ENCODE measurements at regions not wholly inside any gene's neighbourhood (a gene's known extent, or its start where the extent isn't known, plus 50 kb on each side); places are given as distances from the start of the nearest gene placed in this dataset.
"Not testable (repeated sequence)": the region's sequence is repeated elsewhere in the genome, so short reads cannot be mapped to it uniquely, and the experiment has no call there.

DNA sequence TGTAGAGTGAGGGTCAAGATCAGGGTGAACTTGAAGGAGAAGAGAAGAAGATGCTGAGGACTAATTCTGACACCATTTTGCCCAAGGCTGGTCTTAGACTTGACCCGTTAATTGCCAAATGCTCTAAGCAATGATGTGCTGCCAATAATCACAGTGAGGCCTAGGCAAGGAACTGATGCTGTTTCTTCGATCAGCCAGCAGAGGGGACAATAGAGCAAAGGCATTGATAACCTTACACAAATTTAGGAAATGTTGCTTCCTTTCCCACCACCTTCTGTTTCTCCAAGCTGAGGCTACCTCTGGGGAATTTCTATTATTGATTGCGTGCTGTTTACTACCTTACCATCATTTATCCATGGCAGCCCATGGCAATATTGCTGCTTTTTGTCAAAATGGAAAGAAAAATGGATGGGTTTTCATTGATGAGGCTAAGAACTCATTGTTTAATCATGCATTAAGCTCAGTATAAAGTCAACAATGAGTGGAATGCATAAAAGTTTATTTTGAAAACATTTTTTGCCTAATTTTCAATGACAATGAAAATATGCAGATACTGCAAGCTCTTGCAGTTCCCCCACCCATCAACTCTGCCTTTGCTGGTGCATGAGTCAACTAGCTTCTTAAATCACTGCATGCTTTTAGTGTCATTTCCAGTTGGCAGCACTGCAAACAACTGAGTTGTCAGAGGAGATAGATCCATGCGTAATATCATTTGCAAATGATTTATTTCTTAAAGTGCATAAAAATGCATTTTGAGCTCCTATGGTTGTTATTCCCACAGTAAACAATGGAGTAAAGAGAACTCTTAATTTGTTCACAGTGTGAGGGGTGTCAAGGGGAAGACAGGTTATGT, 116.4 kb upstream of the NYAP2 start:
- no peaks in the 10 kb centered on the region for H3K9me3 Mint-ChIP-seq
- no peaks in the 10 kb centered on the region for H3K36me3 Mint-ChIP-seq
- H3K27me3 Mint-ChIP-seq, result peaks cover 5% of the 10 kb centered on the region
- peak; percentile 29 for DNase-seq
- CTCF ChIA-PET, result interaction anchor here (0.7 to 3.2 kb wide), 11 partner anchors 9 to 378 kb away, joined by 3 to 45 read pairs (median 4); no protein-coding TSS in a partner anchor
- H3K4me3 Mint-ChIP-seq, result no peak overlapping the region
- no peak overlapping the region for H3K27ac Mint-ChIP-seq
- no peaks in the 10 kb centered on the region for H3K4me1 Mint-ChIP-seq

DNA sequence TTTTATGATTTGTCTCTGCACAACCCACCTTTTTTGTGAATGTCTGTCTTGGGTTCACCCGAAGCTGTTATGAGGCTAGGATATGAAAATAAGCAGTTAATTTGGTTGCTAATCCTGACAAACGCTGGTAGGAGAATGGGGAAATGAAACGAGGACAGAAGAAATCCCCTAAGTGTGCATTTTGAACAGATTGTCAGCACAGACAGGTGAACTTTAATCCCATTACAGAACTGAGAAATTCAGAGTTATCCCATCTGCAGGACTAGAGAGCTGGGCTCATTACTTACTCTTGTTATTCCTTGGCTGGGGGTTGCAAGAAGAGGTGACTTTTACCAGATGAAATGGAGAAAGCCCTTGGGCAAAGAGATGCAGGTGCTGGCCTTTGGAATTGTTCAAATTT, 123.3 kb upstream of the NYAP2 start:
- no peaks in the 10 kb centered on the region for H3K27me3 Mint-ChIP-seq
- H3K27ac Mint-ChIP-seq, result no peak overlapping the region

DNA sequence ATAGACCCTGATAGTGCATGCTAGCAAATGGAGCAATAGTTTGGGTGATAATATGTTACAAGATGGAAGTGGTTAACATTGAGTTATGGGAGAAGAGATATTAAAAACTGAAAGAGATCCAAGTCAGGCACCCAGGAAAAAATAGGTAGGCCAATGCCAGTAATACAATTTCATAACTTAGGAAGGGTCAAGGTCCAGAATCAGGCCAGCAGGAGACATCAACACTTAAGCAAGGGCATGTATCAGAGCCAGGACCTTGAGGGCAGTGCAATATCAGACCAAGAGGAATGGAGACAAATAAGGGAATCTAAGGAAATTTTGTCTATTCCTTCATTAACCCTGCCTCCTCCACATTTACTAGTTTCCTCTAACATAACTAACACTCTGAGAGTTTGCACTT, 124.1 kb upstream of the NYAP2 start:
- Mint-ChIP-seq H3K9me3 (no peaks in the 10 kb centered on the region), H3K4me1 (no peaks in the 10 kb centered on the region), H3K27me3 (no peaks in the 10 kb centered on the region), H3K27ac (no peak overlapping the region), H3K4me3 (no peak overlapping the region), H3K36me3 (no peaks in the 10 kb centered on the region)
- CTCF ChIA-PET, result no interaction called here
- DNase-seq, result no peak

More for the DNA sequence above, 123.3 kb upstream of the NYAP2 start:
- Mint-ChIP-seq H3K4me3 (no peak overlapping the region), H3K4me1 (no peaks in the 10 kb centered on the region), H3K9me3 (no peaks in the 10 kb centered on the region), H3K36me3 (no peaks in the 10 kb centered on the region)
- no peak for DNase-seq
- CTCF ChIA-PET, result no interaction called here

DNA sequence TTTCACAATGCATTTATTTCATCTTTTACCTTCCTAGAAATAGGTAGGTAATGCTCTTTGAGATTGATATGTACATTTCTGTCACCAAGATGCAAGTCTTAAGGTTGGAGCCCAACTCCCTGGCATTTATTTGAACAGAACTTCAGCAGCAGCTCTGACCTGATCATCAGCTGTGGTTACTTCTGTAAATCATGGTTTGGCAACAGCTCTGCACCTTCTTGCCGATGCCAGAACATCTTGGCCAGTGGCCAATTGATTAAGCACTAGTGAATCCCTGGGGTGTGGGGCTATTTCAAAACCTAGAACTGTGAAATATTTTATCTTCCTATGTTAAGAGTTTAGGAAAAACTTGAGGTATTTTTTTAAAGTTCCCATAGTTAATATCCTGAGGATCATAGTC, 124.8 kb upstream of the NYAP2 start:
- no peaks in the 10 kb centered on the region for H3K36me3 Mint-ChIP-seq
- no peaks in the 10 kb centered on the region for H3K9me3 Mint-ChIP-seq
- H3K27ac Mint-ChIP-seq, result no peak overlapping the region
- CTCF ChIA-PET, result interaction anchor here (1.3 kb wide), 1 partner anchor 8 kb away, joined by 4 read pairs; no protein-coding TSS in a partner anchor
- no peak for DNase-seq
- no peak overlapping the region for H3K4me3 Mint-ChIP-seq
- H3K27me3 Mint-ChIP-seq, result no peaks in the 10 kb centered on the region
- H3K4me1 Mint-ChIP-seq, result no peaks in the 10 kb centered on the region

DNA sequence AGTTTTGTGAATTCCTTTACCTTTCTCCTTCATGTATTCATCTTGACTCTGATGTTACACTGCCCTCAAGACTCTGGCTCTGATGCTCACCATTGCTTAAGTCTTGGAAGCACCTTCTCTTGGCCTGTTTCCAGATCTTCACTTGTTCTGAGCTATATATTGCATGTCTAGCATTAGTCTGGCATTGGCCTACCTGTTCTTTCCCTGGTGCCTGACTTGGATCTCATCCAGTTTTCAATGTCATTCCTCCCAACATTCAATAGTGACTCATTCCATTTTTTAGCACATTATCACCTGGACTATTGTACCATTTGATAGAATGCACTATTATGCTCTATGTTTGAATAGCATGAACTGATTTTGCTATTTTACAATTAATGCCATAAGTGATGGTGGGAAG, 127.3 kb upstream of the NYAP2 start:
- no peaks in the 10 kb centered on the region for H3K4me1 Mint-ChIP-seq
- no peaks in the 10 kb centered on the region for H3K27me3 Mint-ChIP-seq
- no peaks in the 10 kb centered on the region for H3K9me3 Mint-ChIP-seq
- CTCF ChIA-PET, result interaction anchor here (1.6 kb wide), 1 partner anchor 10 kb away, joined by 4 read pairs; no protein-coding TSS in a partner anchor
- no peak overlapping the region for H3K27ac Mint-ChIP-seq
- H3K4me3 Mint-ChIP-seq, result no peak overlapping the region
- H3K36me3 Mint-ChIP-seq, result no peaks in the 10 kb centered on the region
- DNase-seq, result no peak

DNA sequence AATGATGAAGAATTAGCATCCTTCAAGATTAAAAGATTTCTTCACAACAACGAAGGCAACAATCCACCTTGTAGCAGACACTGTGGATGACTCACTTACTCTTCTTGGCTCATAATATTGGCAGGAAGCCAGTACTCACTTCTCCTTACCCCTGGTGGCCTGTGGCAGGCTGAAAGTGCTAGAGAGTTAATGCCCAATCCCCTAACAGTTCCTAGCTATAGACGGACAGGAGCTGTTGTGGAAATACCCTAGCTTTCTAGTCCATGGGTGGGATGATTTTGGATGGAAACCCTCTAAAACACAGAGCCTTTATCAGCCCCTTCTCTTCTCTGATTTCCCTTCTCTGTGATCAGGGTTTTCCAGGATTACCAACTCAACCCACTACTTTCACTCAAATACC, 128.6 kb upstream of the NYAP2 start:
- H3K4me3 Mint-ChIP-seq, result no peak overlapping the region
- no peaks in the 10 kb centered on the region for H3K4me1 Mint-ChIP-seq
- H3K27me3 Mint-ChIP-seq, result no peaks in the 10 kb centered on the region
- DNase-seq, result no peak
- H3K9me3 Mint-ChIP-seq, result no peaks in the 10 kb centered on the region
- no peaks in the 10 kb centered on the region for H3K36me3 Mint-ChIP-seq
- CTCF ChIA-PET, result interaction anchor here (0.5 kb wide), 1 partner anchor 147 kb away, joined by 5 read pairs; no protein-coding TSS in a partner anchor
- no peak overlapping the region for H3K27ac Mint-ChIP-seq

DNA sequence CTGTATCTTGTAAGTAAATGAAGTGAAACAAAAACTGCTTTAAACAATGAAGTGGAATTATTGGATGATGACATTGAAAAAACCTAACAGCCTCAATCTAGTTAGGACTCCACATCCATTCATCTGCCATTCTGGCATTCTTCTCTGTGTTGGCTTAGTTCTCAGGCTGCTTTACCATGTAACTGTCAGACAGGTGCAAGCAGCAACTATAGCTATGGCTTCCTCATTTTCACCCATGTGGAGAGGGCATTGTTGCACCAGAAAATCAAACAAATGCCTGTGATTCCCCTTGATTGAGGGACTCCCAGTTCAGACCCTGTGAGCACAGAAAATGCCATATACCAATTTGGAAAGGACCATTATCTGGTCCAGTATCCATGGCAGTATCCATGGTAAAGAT, 129.5 kb upstream of the NYAP2 start:
- no peak overlapping the region for H3K27ac Mint-ChIP-seq
- no peak for DNase-seq
- peaks cover 2% of the 10 kb centered on the region for H3K9me3 Mint-ChIP-seq
- H3K27me3 Mint-ChIP-seq, result no peaks in the 10 kb centered on the region
- no peak overlapping the region for H3K4me3 Mint-ChIP-seq
- no peaks in the 10 kb centered on the region for H3K4me1 Mint-ChIP-seq
- CTCF ChIA-PET, result no interaction called here
- H3K36me3 Mint-ChIP-seq, result no peaks in the 10 kb centered on the region

DNA sequence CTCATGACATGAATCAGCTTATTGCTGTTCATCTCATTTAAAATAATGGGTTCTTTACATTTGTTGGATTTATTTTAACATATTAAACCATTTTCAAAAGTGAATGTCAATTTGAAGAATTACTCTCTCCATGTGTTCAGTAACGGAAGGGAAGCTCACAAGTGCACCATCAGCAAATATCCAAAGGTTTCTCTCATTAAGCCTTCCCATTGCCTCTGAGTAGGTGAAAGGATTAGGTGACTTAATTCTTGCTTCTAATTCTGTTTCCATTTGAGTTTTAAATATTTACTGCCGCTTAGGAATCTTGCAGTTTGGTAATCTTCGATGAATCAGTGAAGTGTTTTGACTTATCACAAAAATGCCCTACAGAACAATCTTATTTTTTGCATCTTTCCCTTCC, 145.1 kb upstream of the NYAP2 start:
- H3K27me3 Mint-ChIP-seq, result peaks cover 4% of the 10 kb centered on the region
- DNase-seq, result no peak
- H3K27ac Mint-ChIP-seq, result no peak overlapping the region
- no peaks in the 10 kb centered on the region for H3K4me1 Mint-ChIP-seq
- no peaks in the 10 kb centered on the region for H3K36me3 Mint-ChIP-seq
- H3K4me3 Mint-ChIP-seq, result no peak overlapping the region
- H3K9me3 Mint-ChIP-seq, result no peaks in the 10 kb centered on the region
- CTCF ChIA-PET, result interaction anchor here (2.2 kb wide), 1 partner anchor 29 kb away, joined by 7 read pairs; no protein-coding TSS in a partner anchor

DNA sequence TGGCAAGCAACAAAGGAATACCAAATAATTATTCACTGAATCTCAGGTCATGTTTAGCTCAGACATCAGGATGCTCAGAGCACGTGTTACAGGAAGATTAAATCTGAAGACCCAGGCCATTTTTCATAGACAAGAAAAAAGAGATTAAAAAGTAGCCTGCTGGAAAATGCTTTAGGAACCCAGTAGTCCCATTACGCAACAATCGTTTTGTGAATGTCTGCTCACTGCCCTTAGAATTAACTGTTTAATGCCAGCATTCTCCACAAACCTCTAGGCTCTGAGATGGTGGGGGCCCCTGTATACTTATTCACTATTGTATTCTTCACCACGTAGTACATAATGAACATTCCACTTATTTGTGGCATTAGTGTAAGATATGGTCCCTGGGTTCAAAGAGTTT, 154.6 kb upstream of the NYAP2 start:
- H3K4me3 Mint-ChIP-seq, result no peak overlapping the region
- DNase-seq, result no peak
- H3K4me1 Mint-ChIP-seq, result no peaks in the 10 kb centered on the region
- no peaks in the 10 kb centered on the region for H3K36me3 Mint-ChIP-seq
- H3K27ac Mint-ChIP-seq, result no peak overlapping the region
- no peaks in the 10 kb centered on the region for H3K27me3 Mint-ChIP-seq
- CTCF ChIA-PET, result no interaction called here
- no peaks in the 10 kb centered on the region for H3K9me3 Mint-ChIP-seq

DNA sequence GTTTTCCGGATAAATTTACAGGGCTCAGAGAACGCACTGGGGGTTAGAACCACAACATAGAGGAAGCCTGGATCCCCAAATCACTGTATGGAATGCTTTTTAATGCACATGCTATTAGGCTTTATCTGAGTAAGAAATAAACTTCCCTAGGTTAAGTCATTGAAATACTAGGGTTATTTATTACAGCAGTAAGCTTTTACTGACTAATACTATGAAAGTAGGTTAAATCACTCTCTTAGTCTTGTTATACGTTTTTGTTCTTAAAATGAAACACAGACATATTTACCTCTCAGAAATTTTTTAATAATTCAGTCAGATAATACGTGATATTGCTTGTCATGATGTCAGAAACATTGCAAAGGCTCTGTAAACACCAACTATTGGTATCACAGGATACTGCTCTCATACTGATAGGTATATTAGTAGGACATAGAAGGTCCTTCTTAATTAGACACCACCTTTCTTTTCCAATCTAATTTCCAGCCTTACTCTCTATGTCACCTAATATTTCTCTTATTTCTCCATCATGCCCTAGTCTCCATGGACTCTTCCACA, 162.7 kb upstream of the NYAP2 start:
- no peaks in the 10 kb centered on the region for H3K36me3 Mint-ChIP-seq
- no peaks in the 10 kb centered on the region for H3K4me1 Mint-ChIP-seq
- CTCF ChIA-PET, result no interaction called here
- no peak overlapping the region for H3K27ac Mint-ChIP-seq
- H3K27me3 Mint-ChIP-seq, result no peaks in the 10 kb centered on the region
- no peak for DNase-seq
- H3K4me3 Mint-ChIP-seq, result no peak overlapping the region
- H3K9me3 Mint-ChIP-seq, result no peaks in the 10 kb centered on the region

DNA sequence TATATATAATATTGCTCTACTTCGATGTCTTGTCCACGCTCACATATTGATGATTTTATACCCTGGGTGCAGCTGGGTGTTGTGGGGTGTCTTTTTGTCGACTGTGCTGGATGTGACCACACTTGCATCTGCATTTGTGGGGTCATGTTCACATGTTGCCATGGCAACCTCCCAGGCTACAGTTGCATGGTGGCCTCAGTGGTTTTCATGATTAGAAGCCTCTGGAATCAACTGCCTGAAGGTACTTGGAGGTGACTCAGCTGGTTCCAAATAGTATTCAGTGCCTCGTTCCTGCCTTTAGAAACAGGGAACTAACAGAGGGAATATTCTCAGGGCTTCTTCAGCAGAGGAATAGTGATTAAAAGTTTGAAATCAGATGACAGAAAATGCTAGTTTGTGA, 166.3 kb upstream of the NYAP2 start:
- CTCF ChIA-PET, result no interaction called here
- Mint-ChIP-seq H3K4me3 (no peak overlapping the region), H3K36me3 (no peaks in the 10 kb centered on the region), H3K27ac (no peak overlapping the region), H3K4me1 (no peaks in the 10 kb centered on the region), H3K27me3 (no peaks in the 10 kb centered on the region), H3K9me3 (peaks cover 1% of the 10 kb centered on the region)
- DNase-seq, result no peak

DNA sequence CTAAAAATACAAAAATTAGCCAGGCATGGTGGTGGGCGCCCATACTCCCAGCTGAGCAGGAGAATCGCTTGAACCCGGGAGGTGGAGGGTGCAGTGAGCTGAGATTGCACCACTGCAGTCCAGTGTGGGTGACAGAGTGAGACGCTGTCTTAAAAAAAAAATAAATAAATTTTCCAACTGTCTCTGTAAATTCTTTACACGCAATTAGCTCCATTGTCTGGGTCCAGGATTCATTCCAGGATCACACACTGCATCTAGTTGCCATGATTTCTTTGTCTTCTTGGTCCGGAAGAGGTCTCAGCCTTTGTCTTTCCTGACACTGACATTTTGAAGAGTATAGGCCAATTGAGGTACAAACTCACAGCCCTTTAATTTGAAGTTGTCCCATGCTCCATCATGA, 167.6 kb upstream of the NYAP2 start:
- Mint-ChIP-seq H3K4me1 (no peaks in the 10 kb centered on the region), H3K27ac (no peak overlapping the region), H3K4me3 (no peak overlapping the region), H3K36me3 (no peaks in the 10 kb centered on the region), H3K27me3 (no peaks in the 10 kb centered on the region), H3K9me3 (peaks cover 1% of the 10 kb centered on the region)
- DNase-seq, result no peak
- CTCF ChIA-PET, result no interaction called here

DNA sequence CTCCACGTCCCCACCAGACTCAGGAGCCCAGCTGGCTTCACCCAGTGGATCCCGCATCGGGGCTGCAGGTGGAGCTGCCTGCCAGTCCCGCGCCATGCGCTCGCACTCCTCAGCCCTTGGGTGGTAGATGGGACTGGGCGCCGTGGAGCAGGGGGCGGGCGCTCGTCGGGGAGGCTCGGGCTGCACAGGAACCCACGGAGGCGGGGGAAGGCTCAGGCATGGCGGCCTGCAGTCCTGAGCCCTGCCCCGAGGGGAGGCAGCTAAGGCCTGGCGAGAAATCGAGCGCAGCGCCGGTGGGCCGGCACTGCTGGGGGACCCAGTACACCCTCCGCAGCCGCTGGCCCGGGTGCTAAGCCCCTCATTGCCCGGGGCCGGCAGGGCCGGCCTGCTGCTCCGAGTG, 170.2 kb upstream of the NYAP2 start:
- H3K36me3 Mint-ChIP-seq, H3K4me1 Mint-ChIP-seq, H3K27me3 Mint-ChIP-seq, DNase-seq, CTCF ChIA-PET, H3K9me3 Mint-ChIP-seq, H3K27ac Mint-ChIP-seq, H3K4me3 Mint-ChIP-seq: not testable (repeated sequence)

DNA sequence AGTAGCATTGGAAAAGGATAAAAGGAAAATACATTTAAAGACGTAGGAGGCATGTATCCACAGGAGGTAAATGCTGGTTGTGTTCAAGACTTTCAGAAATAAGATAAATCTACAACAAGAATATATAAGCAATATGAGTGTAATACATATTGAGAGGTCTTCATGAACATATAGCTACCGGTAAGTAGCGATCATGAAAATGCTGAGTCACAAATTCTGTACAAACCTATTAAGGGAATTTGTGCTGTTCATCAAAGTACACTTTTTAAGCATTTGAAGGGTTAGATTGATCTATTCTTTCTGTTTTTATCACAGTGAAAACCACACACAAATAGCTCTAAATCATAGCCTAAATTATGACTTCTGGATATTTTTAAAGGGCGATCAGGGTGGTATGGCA, 173.1 kb upstream of the NYAP2 start:
- no peak overlapping the region for H3K4me3 Mint-ChIP-seq
- H3K27ac Mint-ChIP-seq, result no peak overlapping the region
- H3K27me3 Mint-ChIP-seq, result no peaks in the 10 kb centered on the region
- H3K4me1 Mint-ChIP-seq, result no peaks in the 10 kb centered on the region
- CTCF ChIA-PET, result no interaction called here
- no peaks in the 10 kb centered on the region for H3K36me3 Mint-ChIP-seq
- no peak for DNase-seq
- peaks cover 1% of the 10 kb centered on the region for H3K9me3 Mint-ChIP-seq

DNA sequence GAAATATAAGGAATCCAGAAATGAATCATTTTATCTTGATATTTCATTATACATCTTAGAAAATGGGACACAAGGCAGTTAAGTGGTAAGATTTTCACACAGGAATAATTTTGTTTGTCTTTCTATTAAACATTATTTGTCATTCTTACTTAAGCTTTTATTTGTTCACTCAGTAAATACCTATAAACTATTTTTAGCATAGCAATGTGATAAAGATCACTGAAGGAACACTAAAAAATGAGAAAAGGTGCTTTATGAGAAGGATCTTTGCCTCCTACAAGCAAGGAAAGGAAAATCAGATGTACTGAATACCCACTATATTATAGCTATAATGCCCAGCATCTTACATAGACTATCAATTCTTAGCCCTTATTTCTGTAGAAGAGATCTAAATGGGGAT, 176.2 kb upstream of the NYAP2 start:
- Mint-ChIP-seq H3K27me3 (no peaks in the 10 kb centered on the region), H3K9me3 (no peaks in the 10 kb centered on the region), H3K36me3 (no peaks in the 10 kb centered on the region), H3K4me1 (no peaks in the 10 kb centered on the region), H3K27ac (no peak overlapping the region), H3K4me3 (no peak overlapping the region)
- no peak for DNase-seq
- CTCF ChIA-PET, result no interaction called here

Data from activated naive CD4-positive, alpha-beta T cell treated with anti-CD3 and anti-CD28 coated beads, Interleukin-2, amount 10 ng/mL, durations not matched to agents 7 days and 5 days (primary cell).